HCT116 (cell line): ENCODE measurements at regions not wholly inside any gene's neighbourhood (a gene's known extent, or its start where the extent isn't known, plus 50 kb on each side); places are given as distances from the start of the nearest gene placed in this dataset.

Experiments
- ATAC-seq: fragments of 200-7000 bp; cut with Tn5 transposase; 2 replicates; pipeline ENCODE4 v1.9.1; 2020; ENCODE audit warnings: mild to moderate bottlenecking, moderate library complexity
- BruUV-seq: library from RNA; stranded (reverse); fragments of 400-500 nt; replicated peaks from 2 replicates; lab custom pipeline; 2021; lab: Mats Ljungman, UMichigan
- CTCF ChIA-PET: fragments of 300-600 bp; sonication (Branson Sonifier 250); formaldehyde crosslinking; loops from one replicate; lab custom pipeline; 2021; ENCODE audit warnings: antibody characterized with exemption; lab: Charles Lee
- POLR2A ChIA-PET: fragments of 300-600, 350-600 bp; sonication (Branson Sonifier 250); formaldehyde crosslinking; loops from one replicate; lab custom pipeline; 2021; ENCODE audit warnings: antibody characterized with exemption; lab: Charles Lee
- RAD21 ChIA-PET, 2 experiments: fragments of 300-600 bp; sonication (Branson Sonifier 250); formaldehyde crosslinking; loops; one replicate each; lab custom pipeline; 2023; ENCODE audit warnings: low total read pairs in 2 of 2; ENCODE audit not compliant: uncharacterized antibody in 2 of 2, unreplicated experiment in 2 of 2, low non-redundant PET in 1 of 2; lab: Charles Lee
- DNase-seq: peaks from one replicate; pipeline ENCODE4 v3.0.0-alpha.2; 2010; ENCODE audit warnings: low read depth, low spot score
- H2AFZ ChIP-seq: fragments of 200-600 bp; shearing (Covaris generic), sonication (generic); 2 replicates; pipeline ENCODE4 v1.6.1; 2017; ENCODE audit warnings: low read depth, mixed run types, mixed read lengths, antibody characterized with exemption, low read length; ENCODE audit not compliant: poor library complexity, severe bottlenecking
- H3K27ac ChIP-seq: 2 replicates; pipeline ENCODE4 v1.5.1; 2012; ENCODE audit warnings: low read depth, low read length
- H3K27me3 ChIP-seq: fragments of 200-600 bp; sonication (generic); 2 replicates; pipeline ENCODE4 v1.6.1; 2016; ENCODE audit warnings: mixed run types, low read length, mixed read lengths; ENCODE audit not compliant: insufficient read depth
- H3K36me3 ChIP-seq, 2 experiments: fragments of 200-500 bp in 1 of 2; fragments of 200-600 bp in 1 of 2; sonication (Bioruptor generic) in 1 of 2; sonication (generic) in 1 of 2; 2 replicates each; pipeline versions ENCODE4 v1.5.1 to v1.6.1; 2014 to 2016; ENCODE audit warnings: low read length in 2 of 2, inconsistent platforms in 1 of 2, mixed read lengths in 1 of 2, mixed run types in 1 of 2; ENCODE audit not compliant: insufficient read depth in 2 of 2, control insufficient read depth in 1 of 2
- H3K4me1 ChIP-seq, 2 experiments: fragments of 200-600 bp in 1 of 2; sonication (generic) in 1 of 2; 2 replicates each; pipeline versions ENCODE4 v1.5.1 to v1.6.1; 2012 to 2017; ENCODE audit warnings: low read length in 2 of 2, inconsistent platforms in 1 of 2, mild to moderate bottlenecking in 1 of 2, mixed read lengths in 1 of 2, mixed run types in 1 of 2, moderate library complexity in 1 of 2; ENCODE audit not compliant: insufficient read depth in 2 of 2, control insufficient read depth in 1 of 2
- H3K4me2 ChIP-seq: fragments of 200-600 bp; sonication (generic); 2 replicates; pipeline ENCODE4 v1.6.1; 2017; ENCODE audit warnings: mixed run types, low read length, mixed read lengths
- H3K4me3 ChIP-seq, 2 experiments: fragments of 200-600 bp in 1 of 2; sonication (generic) in 1 of 2; replicated peaks in 1 of 2; 2 replicates each; pipeline ENCODE4 v1.5.1; 2011 to 2016; ENCODE audit warnings: low read length in 2 of 2, control low read depth in 1 of 2, low read depth in 1 of 2, mild to moderate bottlenecking in 1 of 2, mixed read lengths in 1 of 2, mixed run types in 1 of 2
- H3K79me2 ChIP-seq: fragments of 200-600 bp; sonication (generic); 2 replicates; pipeline ENCODE4 v1.6.1; 2017; ENCODE audit warnings: mild to moderate bottlenecking, mixed run types, low read length, moderate library complexity, mixed read lengths; ENCODE audit not compliant: insufficient read depth
- H3K9ac ChIP-seq: fragments of 200-600 bp; sonication (generic); 2 replicates; pipeline ENCODE4 v1.6.1; 2016; ENCODE audit warnings: low read length, mixed read lengths
- H3K9me2 ChIP-seq: fragments of 200-600 bp; sonication (generic), shearing (Covaris generic); 2 replicates; pipeline ENCODE4 v1.6.1; 2017; ENCODE audit warnings: mixed run types, mild to moderate bottlenecking, moderate library complexity; ENCODE audit not compliant: insufficient read depth
- H3K9me3 ChIP-seq, 2 experiments: fragments of 200-500 bp in 1 of 2; fragments of 200-600 bp in 1 of 2; sonication (Bioruptor generic) in 1 of 2; sonication (generic) in 1 of 2; 2 replicates each; pipeline ENCODE4 v1.6.1; 2014 to 2017; ENCODE audit warnings: low read length in 2 of 2, mixed read lengths in 2 of 2, inconsistent platforms in 1 of 2, low read depth in 1 of 2, mild to moderate bottlenecking in 1 of 2, mixed run types in 1 of 2, moderate library complexity in 1 of 2; ENCODE audit not compliant: control insufficient read depth in 1 of 2, insufficient read depth in 1 of 2
- H4K20me1 ChIP-seq: fragments of 200-600 bp; sonication (generic), shearing (Covaris generic); 2 replicates; pipeline ENCODE4 v1.6.1; 2017; ENCODE audit warnings: mixed run types, mild to moderate bottlenecking, moderate library complexity; ENCODE audit not compliant: insufficient read depth
- ELF1 ChIP-seq: IDR thresholded peaks from 2 replicates; pipeline ENCODE4 v1.6.1; 2012; ENCODE audit warnings: low read depth, borderline replicate concordance
- EZH2 ChIP-seq: fragments of 200-600 bp; sonication (generic); IDR thresholded peaks from 2 replicates; pipeline ENCODE4 v1.6.1; 2017; ENCODE audit warnings: antibody characterized with exemption, mixed run types
- EZH2phosphoT487 ChIP-seq: fragments of 200-600 bp; IDR thresholded peaks from 2 replicates; pipeline ENCODE4 v1.6.1; 2018; ENCODE audit warnings: antibody characterized with exemption, borderline replicate concordance
- FOSL1 ChIP-seq: IDR thresholded peaks from 2 replicates; pipeline ENCODE4 v1.6.1; 2012; ENCODE audit warnings: low read depth
- JUND ChIP-seq: IDR thresholded peaks from 2 replicates; pipeline ENCODE4 v1.6.1; 2012
- POLR2A ChIP-seq: IDR thresholded peaks from 2 replicates; pipeline ENCODE4 v1.7.0; 2011; ENCODE audit warnings: borderline replicate concordance; ENCODE audit not compliant: insufficient read depth, insufficient read length; ENCODE audit errors: extremely low read depth
- RAD21 ChIP-seq: IDR thresholded peaks from 2 replicates; pipeline ENCODE4 v1.6.1; 2012; ENCODE audit warnings: low read depth, mild to moderate bottlenecking
- SIN3A ChIP-seq: IDR thresholded peaks from 2 replicates; pipeline ENCODE4 v1.6.1; 2012; ENCODE audit warnings: low read depth
- SP1 ChIP-seq: IDR thresholded peaks from 2 replicates; pipeline ENCODE4 v1.6.1; 2012; ENCODE audit warnings: low read depth
- TCF7L2 ChIP-seq: IDR thresholded peaks from 2 replicates; pipeline ENCODE4 v1.7.0; 2011; ENCODE audit warnings: borderline replicate concordance, inconsistent platforms; ENCODE audit not compliant: insufficient read depth, insufficient read length; ENCODE audit errors: extremely low read depth
- YY1 ChIP-seq: IDR thresholded peaks from 2 replicates; pipeline ENCODE4 v1.6.1; 2011; ENCODE audit warnings: low read length, low read depth, moderate library complexity, mild to moderate bottlenecking; ENCODE audit not compliant: insufficient replicate concordance; ENCODE audit errors: extremely low read depth
- ZFX ChIP-seq: fragments of 450-650 bp; IDR thresholded peaks from 2 replicates; pipeline ENCODE4 v1.6.1; 2017
- ZNF274 ChIP-seq: fragments of 200-500 bp; sonication (Bioruptor generic); IDR thresholded peaks from 2 replicates; pipeline ENCODE4 v1.6.1; 2014; ENCODE audit warnings: mild to moderate bottlenecking, low read depth, low read length, inconsistent platforms
- intact Hi-C: fragments of 100-400 bp; cut with micrococcal nuclease; formaldehyde crosslinking; loops from 2 replicates; pipeline ENCODE4 v1.10.0; 2022
- TF ChIP-seq, protein P1 (sequence below): IDR thresholded peaks from 2 replicates; pipeline ENCODE4 v1.6.1; 2012; ENCODE audit warnings: low read depth

DNA sequence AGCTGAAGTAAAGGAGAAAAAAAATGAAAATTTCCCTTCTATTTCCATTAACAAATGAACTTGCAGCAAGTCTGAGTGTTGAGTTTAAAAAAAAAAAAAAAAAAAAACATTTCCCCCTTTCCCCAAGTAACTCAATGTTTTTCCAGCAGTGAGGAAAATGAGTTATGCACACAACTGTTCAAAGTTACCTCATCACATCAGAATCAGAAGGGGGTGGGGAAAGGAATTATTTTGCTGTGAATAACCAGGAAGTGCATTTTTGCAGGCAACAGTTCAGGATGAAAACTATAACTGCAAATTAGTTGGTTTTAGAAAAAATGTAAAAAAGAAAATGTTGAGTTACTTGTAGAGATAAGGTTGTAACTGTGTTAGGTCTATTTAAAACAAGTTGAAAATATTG lies 568.9 kb upstream of the CITED2 start:
- CTCF ChIA-PET: no interaction called here
- H3K4me3 ChIP-seq: no peak overlapping the region
- intact Hi-C loops: no loop called here
- no peaks in the 10 kb centered on the region for H3K27me3 ChIP-seq
- BruUV-seq: no TSS peak
- TF ChIP-seq ELF1 (no peak), SIN3A (no peak), EZH2phosphoT487 (no peak), POLR2A (no peak), YY1 (no peak), TCF7L2 (no peak)
- TF ChIP-seq, protein P1, sequence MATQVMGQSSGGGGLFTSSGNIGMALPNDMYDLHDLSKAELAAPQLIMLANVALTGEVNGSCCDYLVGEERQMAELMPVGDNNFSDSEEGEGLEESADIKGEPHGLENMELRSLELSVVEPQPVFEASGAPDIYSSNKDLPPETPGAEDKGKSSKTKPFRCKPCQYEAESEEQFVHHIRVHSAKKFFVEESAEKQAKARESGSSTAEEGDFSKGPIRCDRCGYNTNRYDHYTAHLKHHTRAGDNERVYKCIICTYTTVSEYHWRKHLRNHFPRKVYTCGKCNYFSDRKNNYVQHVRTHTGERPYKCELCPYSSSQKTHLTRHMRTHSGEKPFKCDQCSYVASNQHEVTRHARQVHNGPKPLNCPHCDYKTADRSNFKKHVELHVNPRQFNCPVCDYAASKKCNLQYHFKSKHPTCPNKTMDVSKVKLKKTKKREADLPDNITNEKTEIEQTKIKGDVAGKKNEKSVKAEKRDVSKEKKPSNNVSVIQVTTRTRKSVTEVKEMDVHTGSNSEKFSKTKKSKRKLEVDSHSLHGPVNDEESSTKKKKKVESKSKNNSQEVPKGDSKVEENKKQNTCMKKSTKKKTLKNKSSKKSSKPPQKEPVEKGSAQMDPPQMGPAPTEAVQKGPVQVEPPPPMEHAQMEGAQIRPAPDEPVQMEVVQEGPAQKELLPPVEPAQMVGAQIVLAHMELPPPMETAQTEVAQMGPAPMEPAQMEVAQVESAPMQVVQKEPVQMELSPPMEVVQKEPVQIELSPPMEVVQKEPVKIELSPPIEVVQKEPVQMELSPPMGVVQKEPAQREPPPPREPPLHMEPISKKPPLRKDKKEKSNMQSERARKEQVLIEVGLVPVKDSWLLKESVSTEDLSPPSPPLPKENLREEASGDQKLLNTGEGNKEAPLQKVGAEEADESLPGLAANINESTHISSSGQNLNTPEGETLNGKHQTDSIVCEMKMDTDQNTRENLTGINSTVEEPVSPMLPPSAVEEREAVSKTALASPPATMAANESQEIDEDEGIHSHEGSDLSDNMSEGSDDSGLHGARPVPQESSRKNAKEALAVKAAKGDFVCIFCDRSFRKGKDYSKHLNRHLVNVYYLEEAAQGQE: no peak
- H3K9me3 ChIP-seq: no peaks in the 10 kb centered on the region
- no peak overlapping the region for H3K27ac ChIP-seq
- H3K9ac ChIP-seq: no peak overlapping the region
- H3K4me2 ChIP-seq: no peak overlapping the region
- no peaks in the 10 kb centered on the region for H3K4me1 ChIP-seq
- no peaks in the 10 kb centered on the region for H3K36me3 ChIP-seq
- POLR2A ChIA-PET: no interaction called here
- DNase-seq (no peak), ATAC-seq (no peak)
- peak overlapping the region; percentile 63 for H2AFZ ChIP-seq
- H4K20me1 ChIP-seq: no peaks in the 10 kb centered on the region
- no peaks in the 10 kb centered on the region for H3K79me2 ChIP-seq
- no peaks in the 10 kb centered on the region for H3K9me2 ChIP-seq
- RAD21 ChIA-PET: no interaction called here

DNA sequence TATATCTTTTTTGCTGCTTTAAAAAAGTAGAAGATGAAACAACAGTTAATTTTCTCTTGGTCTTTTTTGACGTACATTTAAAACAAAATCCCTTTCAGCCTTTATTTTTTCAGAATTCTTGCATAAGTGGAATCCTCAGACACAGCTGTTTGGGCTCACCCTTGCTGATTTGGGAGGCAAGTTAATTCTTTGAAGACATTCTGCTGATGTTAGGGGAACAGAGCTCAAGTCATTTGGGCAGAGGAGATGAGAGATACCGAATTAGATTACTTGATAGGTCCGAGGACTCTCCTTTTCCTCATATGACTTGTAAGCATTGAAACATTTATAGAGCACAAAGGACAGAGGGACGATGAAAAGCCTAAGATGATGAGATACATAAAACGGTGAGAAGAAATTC lies 567.9 kb upstream of the CITED2 start:
- no peak overlapping the region for H3K27ac ChIP-seq
- H3K4me3 ChIP-seq: no peak overlapping the region
- H3K9ac ChIP-seq: no peak overlapping the region
- ATAC-seq (no peak), DNase-seq (no peak)
- POLR2A ChIA-PET: no interaction called here
- no peaks in the 10 kb centered on the region for H3K9me3 ChIP-seq
- intact Hi-C loops: no loop called here
- H3K4me1 ChIP-seq: no peaks in the 10 kb centered on the region
- H2AFZ ChIP-seq: no peak overlapping the region
- H3K27me3 ChIP-seq: no peaks in the 10 kb centered on the region
- H3K9me2 ChIP-seq: no peaks in the 10 kb centered on the region
- H3K36me3 ChIP-seq: no peaks in the 10 kb centered on the region
- no peaks in the 10 kb centered on the region for H4K20me1 ChIP-seq
- RAD21 ChIA-PET: no interaction called here
- no peak for TF ChIP-seq ELF1
- no peak for TF ChIP-seq ZNF274
- no peak for TF ChIP-seq FOSL1
- TF ChIP-seq EZH2: no peak
- no peak for TF ChIP-seq SP1
- no peak for TF ChIP-seq ZFX
- no peak for TF ChIP-seq JUND
- TF ChIP-seq RAD21: no peak
- no peaks in the 10 kb centered on the region for H3K79me2 ChIP-seq
- no TSS peak for BruUV-seq
- H3K4me2 ChIP-seq: no peak overlapping the region
- CTCF ChIA-PET: no interaction called here
